NCI-H345 treated with DMSO at 0.1 percent for 48 hours (cell line): ENCODE measurements at regions not wholly inside any gene's neighbourhood (a gene's known extent, or its start where the extent isn't known, plus 50 kb on each side); places are given as distances from the start of the nearest gene placed in this dataset.

Experiments used
- DNase-seq: peaks from one replicate; lab custom pipeline; 2025; ENCODE audit not compliant: unreplicated experiment; lab: John Stamatoyannopoulos, UW

- no peak for DNase-seq
Measured at GRCh38 chr20:23254505-23254904, 96.1 kb upstream of the NXT1 start.

- no peak for DNase-seq
Measured at GRCh38 chr20:23254034-23254433, 96.6 kb upstream of the NXT1 start.

DNA sequence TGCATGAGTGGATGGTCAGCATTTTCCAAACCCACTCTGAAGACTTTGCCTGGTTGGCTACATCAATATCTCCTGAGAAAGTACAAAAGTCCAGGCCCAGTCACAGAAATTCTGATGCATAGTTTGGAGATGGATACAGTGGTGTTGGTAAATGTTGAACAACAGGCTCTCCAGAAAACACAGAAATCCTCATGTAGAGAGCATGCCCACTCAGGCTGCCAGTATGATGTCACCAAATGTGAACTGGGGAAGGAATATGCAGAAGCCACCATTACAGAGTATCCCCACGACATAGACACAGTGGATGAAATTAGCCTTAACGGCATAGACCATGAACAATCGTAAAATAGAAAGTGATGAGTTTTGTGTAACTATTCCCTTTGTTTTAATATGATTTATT lies 97.1 kb upstream of the NXT1 start:
- no peak for DNase-seq

DNA sequence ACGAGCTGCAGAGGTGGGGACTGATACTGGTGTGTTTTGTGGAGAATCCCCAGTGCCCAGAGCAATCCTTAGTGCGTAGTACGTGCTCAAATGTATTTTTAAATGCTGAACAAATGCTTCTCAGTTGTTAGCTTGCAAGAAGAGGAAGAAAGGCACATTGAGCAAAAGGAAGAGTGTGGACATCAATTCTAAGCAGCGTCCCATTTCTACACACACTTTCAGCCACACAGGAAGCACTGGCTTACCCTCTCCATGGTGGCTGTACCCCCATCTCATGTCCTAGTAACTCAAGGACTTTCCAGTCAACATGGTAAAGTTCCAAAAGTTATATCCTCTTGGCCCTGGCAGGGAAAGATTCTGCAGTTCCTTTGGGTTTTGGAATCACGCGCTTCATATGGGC lies 98.8 kb upstream of the NXT1 start:
- DNase-seq, result no peak

GRCh38 chr20:23249541-23249940 lies 101.0 kb upstream of the NXT1 start:
- no peak for DNase-seq

GRCh38 chr20:23248461-23248882 lies 102.1 kb upstream of the NXT1 start:
- no peak for DNase-seq

DNA sequence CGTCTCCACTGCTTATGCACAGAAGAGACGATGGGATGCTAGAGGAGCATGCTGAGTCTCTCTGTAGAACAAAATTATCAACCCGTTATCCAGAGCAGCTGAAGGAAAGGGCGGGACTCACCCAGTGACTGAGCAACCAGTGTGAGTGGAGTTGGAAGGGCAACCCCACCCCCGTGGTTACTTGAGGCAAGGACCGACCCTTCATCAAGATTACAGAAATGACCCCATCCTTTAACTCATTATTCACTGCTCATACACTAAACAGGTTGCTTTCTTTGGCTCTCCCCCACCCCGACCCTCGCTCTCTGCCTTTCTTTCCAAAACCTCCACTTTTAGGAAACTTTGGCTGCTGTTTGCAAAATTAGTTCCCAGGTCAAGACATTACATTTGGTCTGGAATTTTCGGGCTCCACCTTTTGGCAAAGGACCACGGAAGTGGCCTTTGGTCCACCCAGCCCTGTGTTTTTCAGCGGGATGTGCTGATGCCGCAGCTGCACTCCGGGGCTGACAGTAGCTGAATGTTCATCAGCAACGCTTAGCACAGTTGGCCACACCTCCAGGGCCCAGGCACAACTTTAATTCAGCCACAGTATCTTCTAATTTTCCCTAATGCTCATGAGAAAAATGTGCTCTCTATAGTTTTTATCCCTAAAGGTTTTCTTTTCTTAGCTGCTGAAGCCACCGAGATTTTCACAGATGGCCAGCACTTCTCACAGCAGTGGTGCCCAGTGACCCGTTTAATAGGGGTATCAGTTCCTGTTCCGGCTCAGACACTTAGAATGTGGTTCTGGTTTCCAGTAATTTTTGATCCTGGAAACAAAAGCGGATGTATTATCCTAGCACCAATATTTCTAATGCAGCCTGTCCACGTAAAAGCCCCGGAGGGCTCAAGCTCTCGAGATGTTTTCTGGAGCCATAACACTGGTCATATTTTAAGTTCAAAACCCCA lies 103.6 kb upstream of the NXT1 start:
- DNase-seq, result no peak

GRCh38 chr20:23245553-23246181 lies 104.9 kb upstream of the NXT1 start:
- DNase-seq, result no peak

- DNase-seq, result no peak
Measured at GRCh38 chr20:23244916-23245552, 105.6 kb upstream of the NXT1 start.

- DNase-seq, result no peak
Measured at GRCh38 chr20:23244156-23244915, 106.3 kb upstream of the NXT1 start.

DNA sequence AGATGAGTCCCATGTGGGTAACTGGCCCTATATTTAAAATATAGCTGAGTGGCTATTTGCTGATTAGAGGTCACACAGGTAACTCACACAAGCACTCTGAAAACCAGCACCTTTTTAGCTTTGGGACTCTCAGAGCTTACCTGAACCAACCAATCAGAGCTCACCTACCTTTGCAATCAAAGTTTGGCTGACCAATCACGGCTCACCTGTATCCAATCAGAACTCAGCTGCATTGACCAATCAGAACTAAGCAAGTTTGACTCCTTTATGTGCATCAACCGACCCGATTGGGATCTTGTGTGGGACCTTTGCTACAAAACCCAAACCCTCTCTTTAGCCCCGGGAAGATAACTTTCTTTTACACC lies 106.8 kb upstream of the NXT1 start:
- no peak for DNase-seq

GRCh38 chr20:23242556-23243180 lies 107.9 kb upstream of the NXT1 start:
- no peak for DNase-seq

DNA sequence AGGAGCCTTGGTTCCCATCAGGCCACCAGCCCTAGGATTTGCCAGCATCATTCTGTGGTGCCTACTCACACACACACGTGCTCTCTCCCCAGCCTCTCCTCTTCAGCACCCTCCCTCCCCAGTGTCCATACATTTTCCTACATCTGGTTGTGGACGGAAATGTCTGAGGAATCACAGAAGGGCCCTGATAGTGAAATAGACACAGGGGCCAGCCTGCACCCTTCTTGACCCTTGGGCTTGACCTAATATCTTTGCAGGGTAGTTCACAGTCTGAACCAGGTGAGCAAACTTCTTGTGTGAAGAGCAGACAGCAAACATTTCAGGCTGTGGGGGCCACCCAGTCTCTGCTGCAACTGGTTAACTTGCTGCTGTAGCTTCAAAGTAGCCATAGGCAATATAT lies 108.5 kb upstream of the NXT1 start:
- DNase-seq, result no peak

DNA sequence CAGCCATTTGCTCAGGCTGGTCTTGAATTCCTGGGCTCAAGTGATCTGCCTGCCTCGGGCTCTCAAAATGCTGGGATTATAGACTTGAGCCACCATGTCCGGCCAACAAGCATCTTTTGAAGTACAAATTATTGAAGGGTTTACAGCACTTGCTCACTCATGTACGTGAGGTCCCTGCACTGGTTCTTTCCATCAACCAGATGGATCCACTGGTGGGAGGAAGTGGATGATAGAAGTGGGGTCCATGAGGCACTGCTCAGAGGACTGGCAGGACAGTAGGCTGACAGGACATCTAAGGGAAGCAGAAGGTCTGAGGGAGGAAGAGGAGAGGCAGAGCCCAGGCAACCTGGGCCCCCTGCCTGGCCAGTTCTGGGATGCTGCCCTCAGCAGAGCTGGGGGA lies 109.2 kb upstream of the NXT1 start:
- DNase-seq, result no peak

- DNase-seq, result no peak
Measured at GRCh38 chr20:23240519-23240918, 110.1 kb upstream of the NXT1 start.

- no peak for DNase-seq
Measured at GRCh38 chr20:23237201-23237600, 113.4 kb upstream of the NXT1 start.

GRCh38 chr20:23235173-23236027 lies 115.2 kb upstream of the NXT1 start:
- no peak for DNase-seq

GRCh38 chr20:23234311-23235078 lies 116.1 kb upstream of the NXT1 start:
- DNase-seq, result no peak

GRCh38 chr20:23233341-23233740 lies 117.2 kb upstream of the NXT1 start:
- no peak for DNase-seq
